GM10248 (cell line): ENCODE measurements at regions not wholly inside any gene's neighbourhood (a gene's known extent, or its start where the extent isn't known, plus 50 kb on each side); places are given as distances from the start of the nearest gene placed in this dataset.

Experiments
- CTCF ChIA-PET: fragments of 300-600 bp; sonication (Branson Sonifier 250); formaldehyde crosslinking; extraction: SDS; loops from one replicate; lab custom pipeline; 2021; ENCODE audit warnings: antibody characterized with exemption; lab: Yijun Ruan, JAX
- POLR2A ChIA-PET: fragments of 350-650 bp; sonication (Branson Sonifier 250); formaldehyde crosslinking; extraction: SDS; loops from one replicate; lab custom pipeline; 2020; ENCODE audit warnings: antibody characterized with exemption; lab: Yijun Ruan, JAX
- DNase-seq: peaks from one replicate; pipeline ENCODE4 v3.0.0; 2012; ENCODE audit errors: extremely low spot score
- CTCF ChIP-seq: IDR thresholded peaks from 2 replicates; pipeline ENCODE4 v1.5.1; 2012; ENCODE audit warnings: mild to moderate bottlenecking, low read depth; ENCODE audit errors: extremely low read depth, missing control alignments, control extremely low read depth

- DNase-seq, result no peak
- POLR2A ChIA-PET, result interaction anchor here (0.7 kb wide), 1 partner anchor 189 kb away, joined by 3 read pairs; no protein-coding TSS in a partner anchor
- no peak for TF ChIP-seq CTCF
- CTCF ChIA-PET, result interaction anchor here (1.0 to 1.8 kb wide), 2 partner anchors 31 to 40 kb away, joined by 3 to 5 read pairs; no protein-coding TSS in a partner anchor
These were observed 197.7 kb upstream of the GBE1 start for GRCh38 chr3:81958972-81959640.

- CTCF ChIA-PET, result interaction anchor here (2.4 kb wide), 1 partner anchor 9 kb away, joined by 5 read pairs; no protein-coding TSS in a partner anchor
- POLR2A ChIA-PET, result no interaction called here
These were observed 194.4 kb upstream of the GBE1 start for GRCh38 chr3:81955878-81956277.

GRCh38 chr3:81953111-81953510, 191.7 kb upstream of the GBE1 start:
- no peak for DNase-seq
- POLR2A ChIA-PET, result no interaction called here
- CTCF ChIA-PET, result interaction anchor here (1.0 to 2.2 kb wide), 3 partner anchors 13 to 17 kb away, joined by 3 to 5 read pairs (median 4); no protein-coding TSS in a partner anchor
- TF ChIP-seq CTCF, result no peak

More at GRCh38 chr3:81955878-81956277, 194.4 kb upstream of the GBE1 start:
- no peak for DNase-seq
- no peak for TF ChIP-seq CTCF

GRCh38 chr3:81952141-81952540, 190.7 kb upstream of the GBE1 start:
- TF ChIP-seq CTCF, result no peak
- ChIA-PET POLR2A (no interaction called here), CTCF (interaction anchor here (2.2 kb wide), 1 partner anchor 16 kb away, joined by 5 read pairs; no protein-coding TSS in a partner anchor)
- DNase-seq, result no peak

- ChIA-PET CTCF (interaction anchor here (2.2 kb wide), 1 partner anchor 15 kb away, joined by 5 read pairs; no protein-coding TSS in a partner anchor), POLR2A (no interaction called here)
- no peak for DNase-seq
- TF ChIP-seq CTCF, result no peak
These were observed 190.2 kb upstream of the GBE1 start for GRCh38 chr3:81951636-81952035.

GRCh38 chr3:81951106-81951505, 189.7 kb upstream of the GBE1 start:
- CTCF ChIA-PET, result interaction anchor here (2.2 kb wide), 1 partner anchor 15 kb away, joined by 5 read pairs; no protein-coding TSS in a partner anchor
- no peak for TF ChIP-seq CTCF
- POLR2A ChIA-PET, result no interaction called here
- DNase-seq, result no peak
